MM.1S (cell line): ENCODE measurements at regions not wholly inside any gene's neighbourhood (a gene's known extent, or its start where the extent isn't known, plus 50 kb on each side); places are given as distances from the start of the nearest gene placed in this dataset.

ENCODE experiments used
- CTCF ChIP-seq: fragments of 300-600 bp; sonication (generic); IDR thresholded peaks from 2 replicates; pipeline ENCODE4 v1.5.1; 2016; ENCODE audit warnings: antibody characterized with exemption, low read length, mixed read lengths
- EZH2 ChIP-seq: fragments of 300-600 bp; sonication (generic); optimal IDR thresholded peaks from 2 replicates; pipeline ENCODE3; 2017; ENCODE audit warnings: low read depth, mild to moderate bottlenecking, antibody characterized with exemption, low read length, mixed read lengths
- EZH2phosphoT487 ChIP-seq: fragments of 300-600 bp; sonication (generic); IDR thresholded peaks from 2 replicates; pipeline ENCODE4 v1.6.1; 2018; ENCODE audit warnings: antibody characterized with exemption, low read length

GRCh38 chr2:33712674-33713073 is 113.6 kb upstream of the FAM98A start:
- TF ChIP-seq CTCF (no peak), EZH2 (no peak), EZH2phosphoT487 (no peak)
